Calu3 (cell line): ENCODE measurements at regions not wholly inside any gene's neighbourhood (a gene's known extent, or its start where the extent isn't known, plus 50 kb on each side); places are given as distances from the start of the nearest gene placed in this dataset.

Experiments
- BruUV-seq: library from RNA; stranded (reverse); fragments of 400-500 nt; replicated peaks from 2 replicates; lab custom pipeline; 2021; lab: Mats Ljungman, UMichigan
- CTCF ChIA-PET: fragments of 300-600 bp; sonication (Branson Sonifier 250); formaldehyde crosslinking; loops from one replicate; lab custom pipeline; 2022; ENCODE audit warnings: antibody characterized with exemption; lab: Charles Lee
- DNase-seq: peaks from one replicate; pipeline ENCODE4 v3.0.0; 2022
- H3K27ac Mint-ChIP-seq: one replicate; pipeline ENCODE4 v1.8.0; 2022; ENCODE audit warnings: mixed read lengths; ENCODE audit not compliant: unreplicated experiment
- H3K27me3 Mint-ChIP-seq: one replicate; pipeline ENCODE4 v1.8.0; 2022; ENCODE audit warnings: mixed read lengths; ENCODE audit not compliant: unreplicated experiment
- H3K36me3 Mint-ChIP-seq: one replicate; pipeline ENCODE4 v1.8.0; 2022; ENCODE audit warnings: mild to moderate bottlenecking, moderate library complexity, mixed read lengths; ENCODE audit not compliant: insufficient read depth, unreplicated experiment
- H3K4me1 Mint-ChIP-seq: one replicate; pipeline ENCODE4 v1.8.0; 2022; ENCODE audit warnings: mild to moderate bottlenecking, low read depth, mixed read lengths; ENCODE audit not compliant: unreplicated experiment
- H3K4me3 Mint-ChIP-seq: one replicate; pipeline ENCODE4 v1.8.0; 2022; ENCODE audit warnings: mild to moderate bottlenecking, low read depth, moderate library complexity, mixed read lengths; ENCODE audit not compliant: unreplicated experiment
- H3K9me3 Mint-ChIP-seq: one replicate; pipeline ENCODE4 v1.8.0; 2022; ENCODE audit warnings: low read depth, mixed read lengths; ENCODE audit not compliant: unreplicated experiment
- intact Hi-C: fragments of 100-400 bp; cut with micrococcal nuclease; formaldehyde crosslinking; loops from one replicate; pipeline ENCODE4 v1.10.0; 2022; ENCODE audit not compliant: unreplicated experiment
- TF ChIP-seq, protein P1 (sequence below): fragments of 200-600 bp; IDR thresholded peaks from one replicate; pipeline ENCODE4 v1.8.0; 2022; ENCODE audit warnings: antibody characterized with exemption; ENCODE audit not compliant: unreplicated experiment

DNA sequence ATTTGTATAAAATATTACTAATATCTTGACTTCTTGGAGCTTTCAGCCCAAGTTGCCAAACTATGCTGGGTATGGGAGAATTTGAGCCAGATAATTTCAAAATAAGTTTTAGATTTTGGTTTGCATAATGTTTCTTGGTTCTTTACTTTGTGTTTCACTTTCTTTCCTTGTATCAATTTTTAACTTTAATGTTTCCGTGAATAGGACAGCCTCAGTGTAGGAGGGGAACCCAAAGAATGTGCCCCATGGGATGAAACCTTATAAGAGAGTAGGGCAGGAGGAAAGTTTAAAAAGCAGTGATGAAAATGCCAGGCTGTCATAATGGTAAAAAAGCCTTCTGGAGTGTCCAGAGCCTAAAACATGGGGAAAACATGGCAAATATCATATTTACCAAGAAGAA lies 252.4 kb upstream of the IRAK1BP1 start:
- no peak overlapping the region for H3K4me3 Mint-ChIP-seq
- H3K27me3 Mint-ChIP-seq: no peaks in the 10 kb centered on the region
- peaks cover 4% of the 10 kb centered on the region for H3K36me3 Mint-ChIP-seq
- CTCF ChIA-PET: no interaction called here
- no TSS peak for BruUV-seq
- H3K9me3 Mint-ChIP-seq: peaks cover 6% of the 10 kb centered on the region
- no peak for DNase-seq
- TF ChIP-seq, protein P1, sequence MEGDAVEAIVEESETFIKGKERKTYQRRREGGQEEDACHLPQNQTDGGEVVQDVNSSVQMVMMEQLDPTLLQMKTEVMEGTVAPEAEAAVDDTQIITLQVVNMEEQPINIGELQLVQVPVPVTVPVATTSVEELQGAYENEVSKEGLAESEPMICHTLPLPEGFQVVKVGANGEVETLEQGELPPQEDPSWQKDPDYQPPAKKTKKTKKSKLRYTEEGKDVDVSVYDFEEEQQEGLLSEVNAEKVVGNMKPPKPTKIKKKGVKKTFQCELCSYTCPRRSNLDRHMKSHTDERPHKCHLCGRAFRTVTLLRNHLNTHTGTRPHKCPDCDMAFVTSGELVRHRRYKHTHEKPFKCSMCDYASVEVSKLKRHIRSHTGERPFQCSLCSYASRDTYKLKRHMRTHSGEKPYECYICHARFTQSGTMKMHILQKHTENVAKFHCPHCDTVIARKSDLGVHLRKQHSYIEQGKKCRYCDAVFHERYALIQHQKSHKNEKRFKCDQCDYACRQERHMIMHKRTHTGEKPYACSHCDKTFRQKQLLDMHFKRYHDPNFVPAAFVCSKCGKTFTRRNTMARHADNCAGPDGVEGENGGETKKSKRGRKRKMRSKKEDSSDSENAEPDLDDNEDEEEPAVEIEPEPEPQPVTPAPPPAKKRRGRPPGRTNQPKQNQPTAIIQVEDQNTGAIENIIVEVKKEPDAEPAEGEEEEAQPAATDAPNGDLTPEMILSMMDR: no peak
- intact Hi-C loops: loop anchor here (5.0 kb wide), 2 partner anchors 93 to 178 kb away; no protein-coding TSS in a partner anchor
- H3K27ac Mint-ChIP-seq: peak overlapping the region; percentile 38
- peaks cover 35% of the 10 kb centered on the region for H3K4me1 Mint-ChIP-seq

DNA sequence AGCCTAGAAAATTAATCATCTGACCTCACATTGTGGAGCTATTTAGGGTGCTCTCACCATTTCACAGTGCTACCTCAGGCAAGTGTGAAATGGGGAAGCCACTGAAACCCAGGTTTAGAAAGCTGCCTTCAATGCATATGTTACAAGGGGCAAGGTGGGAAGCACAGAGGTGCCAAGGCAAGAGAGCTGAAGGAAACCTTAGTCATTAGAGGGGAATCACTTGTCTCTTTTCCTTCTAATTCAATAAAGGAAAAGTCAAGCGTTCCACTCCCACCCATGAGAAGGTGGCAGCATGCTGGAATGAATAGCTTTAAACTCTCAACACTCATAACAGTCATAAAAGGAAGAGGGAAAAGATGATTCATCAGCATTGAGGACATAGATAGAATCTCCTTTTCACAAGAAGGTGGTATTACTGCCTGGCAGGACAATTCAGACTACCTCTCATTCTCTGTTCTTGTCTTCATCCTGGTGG lies 251.9 kb upstream of the IRAK1BP1 start:
- Mint-ChIP-seq H3K36me3 (peaks cover 4% of the 10 kb centered on the region), H3K4me1 (peaks cover 35% of the 10 kb centered on the region), H3K27ac (peak overlapping the region; percentile 38), H3K27me3 (no peaks in the 10 kb centered on the region), H3K4me3 (no peak overlapping the region), H3K9me3 (peaks cover 6% of the 10 kb centered on the region)
- CTCF ChIA-PET: no interaction called here
- TF ChIP-seq, protein P1: no peak
- no peak for DNase-seq
- BruUV-seq: no TSS peak
- intact Hi-C loops: loop anchor here (5.0 kb wide), 1 partner anchor 178 kb away; no protein-coding TSS in a partner anchor

DNA sequence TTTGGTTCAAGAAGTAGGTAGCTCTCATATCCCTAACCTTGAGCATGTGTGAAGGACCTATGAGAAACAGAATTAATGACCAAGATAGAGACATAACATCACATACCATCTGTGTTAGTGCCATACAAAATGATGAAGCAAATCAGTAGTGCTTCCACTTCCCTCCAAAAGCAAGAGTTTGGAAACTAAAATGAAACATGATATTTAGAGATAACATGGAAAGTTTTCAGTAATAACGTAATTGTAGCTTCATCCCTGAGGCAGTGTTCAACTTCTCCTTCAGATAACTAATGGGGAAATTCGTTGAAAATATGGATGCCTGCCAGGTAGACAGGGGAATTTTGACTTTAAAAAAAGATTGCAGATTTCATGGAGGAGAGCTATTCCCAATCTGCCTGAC lies 248.4 kb upstream of the IRAK1BP1 start:
- Mint-ChIP-seq H3K27me3 (no peaks in the 10 kb centered on the region), H3K9me3 (no peaks in the 10 kb centered on the region), H3K4me3 (no peak overlapping the region), H3K36me3 (no peaks in the 10 kb centered on the region), H3K27ac (no peak overlapping the region), H3K4me1 (peaks cover 11% of the 10 kb centered on the region)
- TF ChIP-seq, protein P1: no peak
- BruUV-seq: no TSS peak
- CTCF ChIA-PET: interaction anchor here (0.5 kb wide), 1 partner anchor 20 kb away, joined by 4 read pairs; no protein-coding TSS in a partner anchor
- no peak for DNase-seq
- intact Hi-C loops: loop anchor here (5.0 kb wide), 1 partner anchor 182 kb away; no protein-coding TSS in a partner anchor

DNA sequence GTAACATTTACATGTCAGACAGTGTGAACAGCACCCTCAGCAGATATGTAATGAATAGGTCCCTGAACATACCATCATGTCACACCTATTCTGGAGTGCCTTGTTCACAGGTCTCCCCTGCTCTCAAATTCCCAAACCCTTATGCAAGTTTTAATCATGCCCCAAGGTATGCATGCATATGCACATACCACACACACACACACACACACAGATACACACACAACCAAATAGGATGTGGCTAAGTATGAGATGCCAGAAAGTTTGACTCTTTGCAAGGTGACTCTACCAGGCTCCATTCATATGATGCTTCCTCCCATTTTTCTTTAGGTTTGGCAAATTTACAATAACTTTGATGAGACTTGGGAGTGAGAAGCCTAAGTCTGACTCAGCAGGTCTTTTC lies 243.8 kb upstream of the IRAK1BP1 start:
- Mint-ChIP-seq H3K27ac (no peak overlapping the region), H3K9me3 (no peaks in the 10 kb centered on the region), H3K4me3 (no peak overlapping the region), H3K4me1 (no peaks in the 10 kb centered on the region), H3K27me3 (no peaks in the 10 kb centered on the region), H3K36me3 (no peaks in the 10 kb centered on the region)
- no peak for DNase-seq
- intact Hi-C loops: no loop called here
- TF ChIP-seq, protein P1: no peak
- CTCF ChIA-PET: no interaction called here
- BruUV-seq: no TSS peak
